OCI-LY1 (cell line): ENCODE measurements at regions not wholly inside any gene's neighbourhood (a gene's known extent, or its start where the extent isn't known, plus 50 kb on each side); places are given as distances from the start of the nearest gene placed in this dataset.

ENCODE experiments used
- H2AFZ ChIP-seq: fragments of 200-600 bp; sonication (generic), shearing (Covaris generic); 2 replicates; pipeline ENCODE4 v1.6.0; 2014; ENCODE audit warnings: antibody characterized with exemption, mild to moderate bottlenecking, low read length
- H3F3A ChIP-seq: fragments of 200-600 bp; sonication (generic), shearing (Covaris generic); 2 replicates; pipeline ENCODE4 v1.6.0; 2014; ENCODE audit warnings: mild to moderate bottlenecking, antibody characterized with exemption, low read length, moderate library complexity; ENCODE audit not compliant: insufficient read depth
- H3K27ac ChIP-seq: fragments of 200-600 bp; sonication (generic); 2 replicates; pipeline ENCODE4 v1.5.1; 2014; ENCODE audit warnings: low read length, mixed run types, mild to moderate bottlenecking, low read depth; ENCODE audit not compliant: poor library complexity, severe bottlenecking
- H3K27me3 ChIP-seq: fragments of 200-600 bp; sonication (generic); 2 replicates; pipeline ENCODE4 v1.6.0; 2014; ENCODE audit warnings: antibody characterized with exemption, mild to moderate bottlenecking, low read length, moderate library complexity; ENCODE audit not compliant: insufficient read depth
- H3K36me3 ChIP-seq: fragments of 200-600 bp; sonication (generic); 2 replicates; pipeline ENCODE4 v1.6.1; 2014; ENCODE audit warnings: mild to moderate bottlenecking, antibody characterized with exemption, low read length, moderate library complexity, mixed read lengths; ENCODE audit not compliant: insufficient read depth
- H3K4me1 ChIP-seq: fragments of 200-600 bp; sonication (generic); 2 replicates; pipeline ENCODE4 v1.5.1; 2014; ENCODE audit warnings: mild to moderate bottlenecking, low read length, moderate library complexity; ENCODE audit not compliant: insufficient read depth, severe bottlenecking
- H3K4me2 ChIP-seq: fragments of 200-600 bp; sonication (generic), shearing (Covaris generic); 2 replicates; pipeline ENCODE4 v1.6.1; 2014; ENCODE audit warnings: low read length
- H3K4me3 ChIP-seq: fragments of 200-600 bp; sonication (generic); 2 replicates; pipeline ENCODE4 v1.5.1; 2014; ENCODE audit warnings: low read length, low read depth, mild to moderate bottlenecking, mixed read lengths; ENCODE audit not compliant: poor library complexity, severe bottlenecking
- H3K79me2 ChIP-seq: fragments of 200-600 bp; shearing (Covaris generic); 2 replicates; pipeline ENCODE4 v1.6.1; 2016; ENCODE audit warnings: mixed run types, low read length, mixed read lengths; ENCODE audit not compliant: insufficient read depth
- H3K9ac ChIP-seq: fragments of 200-600 bp; sonication (generic), shearing (Covaris generic); 2 replicates; pipeline ENCODE4 v1.6.1; 2014; ENCODE audit warnings: mild to moderate bottlenecking, low read length, mixed read lengths
- H3K9me2 ChIP-seq: fragments of 200-600 bp; sonication (generic), shearing (Covaris generic); 2 replicates; pipeline ENCODE4 v1.6.1; 2014; ENCODE audit warnings: low read depth, mild to moderate bottlenecking, low read length, mixed read lengths
- H3K9me3 ChIP-seq: fragments of 200-600 bp; shearing (Covaris generic); 2 replicates; pipeline ENCODE4 v1.6.1; 2014; ENCODE audit warnings: low read length, mixed read lengths
- H4K20me1 ChIP-seq: fragments of 200-600 bp; sonication (generic), shearing (Covaris generic); 2 replicates; pipeline ENCODE4 v1.6.0; 2016; ENCODE audit warnings: mild to moderate bottlenecking, low read length; ENCODE audit not compliant: insufficient read depth
- CTCF ChIP-seq: fragments of 200-600 bp; sonication (generic), shearing (Covaris generic); IDR thresholded peaks from 2 replicates; pipeline ENCODE4 v1.5.1; 2017; ENCODE audit warnings: mild to moderate bottlenecking, antibody characterized with exemption, low read length, moderate library complexity, mixed read lengths
- EZH2 ChIP-seq: fragments of 200-600 bp; sonication (generic), shearing (Covaris generic); IDR thresholded peaks from 2 replicates; pipeline ENCODE4 v1.8.0; 2017; ENCODE audit warnings: borderline replicate concordance, mixed run types, mild to moderate bottlenecking, antibody characterized with exemption, low read length, moderate library complexity, mixed read lengths

GRCh38 chr2:128797937-128798336, 479.3 kb upstream of the HS6ST1 start:
- H2AFZ ChIP-seq = no peak overlapping the region
- H3K27ac ChIP-seq = no peak overlapping the region
- no peak overlapping the region for H3K4me3 ChIP-seq
- H3F3A ChIP-seq = no peaks in the 10 kb centered on the region
- H3K27me3 ChIP-seq = no peaks in the 10 kb centered on the region
- H3K4me1 ChIP-seq = no peaks in the 10 kb centered on the region
- H4K20me1 ChIP-seq = no peaks in the 10 kb centered on the region
- H3K9ac ChIP-seq = no peak overlapping the region
- TF ChIP-seq CTCF (no peak), EZH2 (no peak)
- no peaks in the 10 kb centered on the region for H3K36me3 ChIP-seq
- H3K79me2 ChIP-seq = no peaks in the 10 kb centered on the region
- H3K4me2 ChIP-seq = no peak overlapping the region
- H3K9me3 ChIP-seq = no peaks in the 10 kb centered on the region
- no peaks in the 10 kb centered on the region for H3K9me2 ChIP-seq

GRCh38 chr2:128798502-128799283, 480.0 kb upstream of the HS6ST1 start:
- no peaks in the 10 kb centered on the region for H3K9me3 ChIP-seq
- no peak overlapping the region for H3K4me3 ChIP-seq
- H3K9ac ChIP-seq = no peak overlapping the region
- H3K9me2 ChIP-seq = no peaks in the 10 kb centered on the region
- no peak for TF ChIP-seq CTCF
- TF ChIP-seq EZH2 = no peak
- no peaks in the 10 kb centered on the region for H3K27me3 ChIP-seq
- no peak overlapping the region for H3K4me2 ChIP-seq
- H4K20me1 ChIP-seq = no peaks in the 10 kb centered on the region
- no peaks in the 10 kb centered on the region for H3K36me3 ChIP-seq
- no peaks in the 10 kb centered on the region for H3F3A ChIP-seq
- H3K79me2 ChIP-seq = no peaks in the 10 kb centered on the region
- no peak overlapping the region for H3K27ac ChIP-seq
- H3K4me1 ChIP-seq = no peaks in the 10 kb centered on the region
- no peak overlapping the region for H2AFZ ChIP-seq

- H3K9me2 ChIP-seq = no peaks in the 10 kb centered on the region
- H3K4me3 ChIP-seq = no peak overlapping the region
- no peak overlapping the region for H3K27ac ChIP-seq
- H3K36me3 ChIP-seq = no peaks in the 10 kb centered on the region
- H3K9ac ChIP-seq = no peak overlapping the region
- H3K79me2 ChIP-seq = no peaks in the 10 kb centered on the region
- no peaks in the 10 kb centered on the region for H3K4me1 ChIP-seq
- H3K4me2 ChIP-seq = no peak overlapping the region
- no peaks in the 10 kb centered on the region for H3F3A ChIP-seq
- TF ChIP-seq EZH2 (no peak), CTCF (no peak)
- H2AFZ ChIP-seq = no peak overlapping the region
- H4K20me1 ChIP-seq = no peaks in the 10 kb centered on the region
- no peaks in the 10 kb centered on the region for H3K9me3 ChIP-seq
- no peaks in the 10 kb centered on the region for H3K27me3 ChIP-seq
These were observed 480.6 kb upstream of the HS6ST1 start for GRCh38 chr2:128799284-128799552.
